Adrenal gland (tissue), 9 donors: ENCODE measurements at regions not wholly inside any gene's neighbourhood (a gene's known extent, or its start where the extent isn't known, plus 50 kb on each side); places are given as distances from the start of the nearest gene placed in this dataset.
"Not testable (repeated sequence)": the region's sequence is repeated elsewhere in the genome, so short reads cannot be mapped to it uniquely, and the experiment has no call there.

Source experiments
- DNase-seq, 7 donors: peaks; one replicate each; pipeline ENCODE4 v3.0.0-alpha.2; 2019 to 2020
- H3K27ac ChIP-seq, 5 donors: fragments of 200-600 bp; sonication (generic) in 4 of 5; 1 replicate in 3 of 5; 2 replicates in 2 of 5; pipeline versions ENCODE4 v1.5.1 to v1.8.0; 2016 to 2020; ENCODE audit warnings: mild to moderate bottlenecking in 1 of 5
- H3K27me3 ChIP-seq: fragments of 200-600 bp; 2 replicates; pipeline ENCODE4 v1.8.0; 2021
- H3K36me3 ChIP-seq, 2 donors: fragments of 200-600 bp; replicated peaks in 1 of 2; 1 replicate in 1 of 2; 2 replicates in 1 of 2; pipeline versions ENCODE4 v1.5.1 to v1.8.0; 2018 to 2022
- H3K4me1 ChIP-seq, 2 donors: fragments of 200-600 bp; replicated peaks in 1 of 2; 1 replicate in 1 of 2; 2 replicates in 1 of 2; pipeline versions ENCODE4 v1.5.1 to v1.8.0; 2018 to 2021
- H3K4me3 ChIP-seq, 4 donors: fragments of 200-600 bp; sonication (generic) in 3 of 4; one replicate each; pipeline ENCODE4 v1.5.1; 2016 to 2018
- H3K9me3 ChIP-seq, 3 donors: fragments of 200-600 bp; sonication (generic) in 1 of 3; replicated peaks in 1 of 3; 1 replicate in 2 of 3; 2 replicates in 1 of 3; pipeline versions ENCODE4 v1.5.1 to v1.8.0; 2016 to 2021
- CTCF ChIP-seq, 6 experiments: fragments of 450-650 bp in 4 of 6; fragments of 200-600 bp in 2 of 6; sonication (generic) in 1 of 6; IDR thresholded peaks; 1 replicate in 5 of 6; 2 replicates in 1 of 6; pipeline versions ENCODE4 v1.5.1 to v1.8.0; 2016 to 2021; ENCODE audit warnings: antibody characterized with exemption in 6 of 6, mild to moderate bottlenecking in 2 of 6, moderate library complexity in 1 of 6
- POLR2A ChIP-seq, 2 donors: fragments of 450-650 bp; IDR thresholded peaks; one replicate each; pipeline ENCODE4 v1.6.1; 2017; ENCODE audit warnings: antibody characterized with exemption in 2 of 2, mild to moderate bottlenecking in 2 of 2, moderate library complexity in 1 of 2
- WGBS, 4 donors: extraction: QIAGEN DNeasy Blood & Tissue Kit in 2 of 4; methylation state at CpG; one replicate each; pipeline versions ENCODE4 v1.1.5 to v1.1.7; 2013 to 2017; 5-methylcytosine and 5-hydroxymethylcytosine counted together
- intact Hi-C, 2 donors: fragments of 100-400 bp; cut with DNase I; formaldehyde crosslinking; loops; one replicate each; pipeline versions ENCODE4 v1.14.1 to v1.15.0; 2022 to 2023
- donor health status: healthy with polysubstance abuse.
- donor health status: Bipolar disorder and iron deficiency.
- donor health status: DM: yes; HTN: yes; CAD: no.
- donor health status: DM: no; HTN: no; CAD: no.
- donor health status: DM: no; HTN: no; CAD: no.

- Histone ChIP-seq H3K27ac (no peak overlapping the region), H3K4me3 (no peak overlapping the region), H3K36me3 (no peaks in the 10 kb centered on the region), H3K9me3 (no peaks in the 10 kb centered on the region), H3K27me3 (no peaks in the 10 kb centered on the region), H3K4me1 (peaks cover 0 to 3% of the 10 kb centered on the region in 2 donors)
- DNase-seq, result peak in 3 of 7 donors; percentile 10 to 49 (median 12)
- TF ChIP-seq CTCF (IDR thresholded peaks at IDR 0.05) (no peak), POLR2A (IDR thresholded peaks at IDR 0.05) (no peak)
- WGBS, 4 donors, result 81 to 98% (median 88%) methylated on average over 5 to 9 of the region's 9 CpGs
- intact Hi-C loops, result loop anchor here in 1 of 2 donors (5.0 to 10.0 kb wide), 2 partner anchors 131 to 378 kb away; partner anchors contain the start of gene LPIN3
Observed at GRCh38 chr20:40966516-40967185, 62.0 kb upstream of the TOP1 start.

- H3K4me1 ChIP-seq, result peaks cover 0 to 2% of the 10 kb centered on the region in 2 donors
- WGBS, 4 donors, result 62 to 80% (median 71%) methylated on average over 4 of the region's 4 CpGs
- no peaks in the 10 kb centered on the region for H3K9me3 ChIP-seq
- intact Hi-C loops, result loop anchor here in 1 of 2 donors (5.0 to 10.0 kb wide), 2 partner anchors 130 to 377 kb away; partner anchors contain the start of gene LPIN3
- no peak for TF ChIP-seq CTCF (IDR thresholded peaks at IDR 0.05)
- TF ChIP-seq POLR2A (IDR thresholded peaks at IDR 0.05), result no peak
- H3K4me3 ChIP-seq, result no peak overlapping the region
- H3K27ac ChIP-seq, result no peak overlapping the region
- peak in 2 of 7 donors; percentile 8 to 9 for DNase-seq
- H3K36me3 ChIP-seq, result no peaks in the 10 kb centered on the region
- no peaks in the 10 kb centered on the region for H3K27me3 ChIP-seq
Observed at GRCh38 chr20:40967700-40968099, 60.9 kb upstream of the TOP1 start.

- peak; percentile 88 to 97 (median 94) for TF ChIP-seq CTCF (IDR thresholded peaks at IDR 0.05)
- peak overlapping the region in 1 of 4 donors; percentile 34 for H3K4me3 ChIP-seq
- not testable (repeated sequence) for H3K27me3 ChIP-seq, H3K27ac ChIP-seq, H3K36me3 ChIP-seq, H3K9me3 ChIP-seq, H3K4me1 ChIP-seq
- DNase-seq, result peak; percentile 69 to 92 (median 83)
- 16 to 22% (median 22%) methylated on average over 13 to 28 of the region's 28 CpGs for WGBS, 4 donors
- intact Hi-C loops, result loop anchor here in 1 of 2 donors (5.0 to 10.0 kb wide), 2 partner anchors 128 to 376 kb away; partner anchors contain the start of gene LPIN3
Observed at GRCh38 chr20:40968816-40969562, 59.6 kb upstream of the TOP1 start.

GRCh38 chr20:40970218-40970617, 58.4 kb upstream of the TOP1 start:
- Histone ChIP-seq H3K4me1 (no peaks in the 10 kb centered on the region), H3K27ac (no peak overlapping the region), H3K36me3 (no peaks in the 10 kb centered on the region), H3K4me3 (no peak overlapping the region), H3K9me3 (no peaks in the 10 kb centered on the region), H3K27me3 (no peaks in the 10 kb centered on the region)
- DNase-seq, result peak in 3 of 7 donors; percentile 8 to 42 (median 16)
- TF ChIP-seq POLR2A (IDR thresholded peaks at IDR 0.05), result no peak
- no peak for TF ChIP-seq CTCF (IDR thresholded peaks at IDR 0.05)
- intact Hi-C loops, result no loop called here
- WGBS, 4 donors, result 82 to 93% (median 85%) methylated on average over 2 to 6 of the region's 6 CpGs
